ENCODE measurements at regions not wholly inside any gene's neighbourhood (a gene's known extent, or its start where the extent isn't known, plus 50 kb on each side); places are given as distances from the start of the nearest gene placed in this dataset.
A peak's percentile ranks its signal among the peaks of the same experiment; 100 is the strongest.

DNA sequence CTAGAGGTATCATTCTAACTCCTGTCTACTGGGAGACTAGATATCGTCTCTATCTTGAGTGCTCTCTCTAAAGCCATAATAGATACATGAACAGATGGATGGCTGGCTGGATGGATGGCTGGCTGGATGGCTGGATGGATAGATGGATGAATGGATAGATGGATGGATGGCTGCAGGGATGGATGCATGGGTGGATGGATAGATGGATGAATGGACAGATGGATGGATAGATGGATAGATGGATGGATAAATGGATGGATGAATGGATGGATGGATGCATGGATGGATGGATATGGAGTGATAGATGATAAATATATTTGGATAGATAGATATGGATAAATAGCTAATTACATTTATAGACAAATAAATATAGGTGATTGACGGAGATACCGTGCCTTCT lies 191.2 kb upstream of the KLF6 start:
- 84% methylated on average over 3 of the region's 3 CpGs for WGBS
- ATAC-seq, result no peak

DNA sequence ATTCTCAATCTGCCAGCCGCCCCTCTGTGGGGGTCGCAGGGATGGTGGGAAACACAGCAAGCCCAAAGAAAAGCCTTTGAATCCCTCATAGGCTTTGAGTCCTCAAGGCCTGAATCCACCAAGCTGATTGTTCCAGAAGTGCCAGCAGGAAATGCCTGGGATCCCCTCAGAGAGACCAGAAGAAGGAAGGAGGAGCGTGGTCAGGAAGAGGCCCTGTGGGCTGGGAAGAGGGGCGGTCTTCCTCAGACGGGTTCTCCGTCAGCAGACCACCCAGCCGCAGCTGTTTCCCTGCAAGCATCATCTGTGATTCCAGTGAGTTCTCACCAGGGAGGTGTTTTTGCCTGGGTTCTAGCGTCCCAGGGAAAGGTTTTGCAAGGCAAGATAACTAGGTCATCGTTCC lies 190.0 kb upstream of the KLF6 start:
- H3K9me3 ChIP-seq (ENCODE audit: control insufficient read depth, low read length), result no peaks in the 10 kb centered on the region

More for the DNA sequence above, 191.2 kb upstream of the KLF6 start:
- no peak for DNase-seq
- Histone ChIP-seq H3K4me1 (ENCODE audit: control insufficient read depth, insufficient read depth, low read length) (no peaks in the 10 kb centered on the region), H3K4me3 (ENCODE audit: low read length) (no peak overlapping the region), H3K9me3 (ENCODE audit: control insufficient read depth, low read length) (no peaks in the 10 kb centered on the region), H3K27me3 (ENCODE audit: control insufficient read depth, insufficient read depth) (no peaks in the 10 kb centered on the region), H3K27ac (ENCODE audit: low read length) (no peak overlapping the region)
- intact Hi-C loops (cut with DNase I), result no loop called here

DNA sequence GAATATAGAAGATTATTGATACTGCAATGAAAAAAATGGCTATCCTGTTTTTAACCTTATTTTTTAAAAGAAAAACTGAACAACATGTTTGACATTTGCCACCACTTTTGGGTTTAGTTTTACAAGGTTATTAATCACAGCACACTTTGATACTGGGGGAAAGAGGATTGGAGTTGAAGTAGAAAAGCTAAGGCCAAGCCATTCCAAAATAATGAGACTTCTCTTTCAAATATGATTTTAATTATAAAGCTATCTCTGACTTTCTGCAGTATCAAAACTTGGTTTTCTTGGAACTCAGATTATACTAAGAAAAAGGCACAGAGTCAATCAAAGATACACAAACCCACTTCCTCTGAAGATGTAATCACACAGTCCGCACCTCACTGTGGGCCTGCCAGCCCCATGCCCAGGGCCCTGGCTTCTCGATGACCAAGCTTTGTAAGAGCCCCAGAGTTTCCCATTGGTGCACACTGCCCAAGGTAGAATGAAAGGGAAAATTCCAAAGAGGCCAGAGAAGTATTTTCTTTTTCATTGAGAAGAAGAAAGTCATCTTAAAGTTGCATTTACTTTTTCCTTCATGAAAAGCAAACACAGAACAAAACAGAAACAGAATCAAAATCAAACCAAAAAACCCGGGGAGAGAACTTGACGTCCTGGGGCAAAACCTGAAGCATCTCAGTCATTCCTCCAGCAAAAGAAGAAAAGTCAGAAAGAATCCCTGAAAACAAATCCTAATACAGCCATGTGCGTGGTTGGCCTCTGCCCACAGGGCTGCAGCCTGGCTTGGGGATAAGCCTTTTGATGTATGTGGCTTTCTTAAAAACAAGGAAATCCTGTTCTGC lies 187.7 kb upstream of the KLF6 start:
- no peak overlapping the region for H3K4me3 ChIP-seq (ENCODE audit: low read length)
- no peaks in the 10 kb centered on the region for H3K9me3 ChIP-seq (ENCODE audit: control insufficient read depth, low read length)
- intact Hi-C loops (cut with DNase I), result no loop called here
- peak in 1 of 2 donors; percentile 46 for ATAC-seq
- H3K27me3 ChIP-seq (ENCODE audit: control insufficient read depth, insufficient read depth), result no peaks in the 10 kb centered on the region
- no peaks in the 10 kb centered on the region for H3K4me1 ChIP-seq (ENCODE audit: control insufficient read depth, insufficient read depth, low read length)
- no peak for DNase-seq
- 63% methylated on average over 5 of the region's 5 CpGs for WGBS
- H3K27ac ChIP-seq (ENCODE audit: low read length), result no peak overlapping the region

More for the DNA sequence above, 190.0 kb upstream of the KLF6 start:
- no peak overlapping the region for H3K4me3 ChIP-seq (ENCODE audit: low read length)
- ATAC-seq (peak; percentile 60 to 89), DNase-seq (peak; percentile 58 to 79 (median 70))
- no peaks in the 10 kb centered on the region for H3K4me1 ChIP-seq (ENCODE audit: control insufficient read depth, insufficient read depth, low read length)
- no peaks in the 10 kb centered on the region for H3K27me3 ChIP-seq (ENCODE audit: control insufficient read depth, insufficient read depth)
- WGBS, result 70% methylated on average over 9 of the region's 9 CpGs
- intact Hi-C loops (cut with DNase I), result no loop called here
- H3K27ac ChIP-seq (ENCODE audit: low read length), result no peak overlapping the region

DNA sequence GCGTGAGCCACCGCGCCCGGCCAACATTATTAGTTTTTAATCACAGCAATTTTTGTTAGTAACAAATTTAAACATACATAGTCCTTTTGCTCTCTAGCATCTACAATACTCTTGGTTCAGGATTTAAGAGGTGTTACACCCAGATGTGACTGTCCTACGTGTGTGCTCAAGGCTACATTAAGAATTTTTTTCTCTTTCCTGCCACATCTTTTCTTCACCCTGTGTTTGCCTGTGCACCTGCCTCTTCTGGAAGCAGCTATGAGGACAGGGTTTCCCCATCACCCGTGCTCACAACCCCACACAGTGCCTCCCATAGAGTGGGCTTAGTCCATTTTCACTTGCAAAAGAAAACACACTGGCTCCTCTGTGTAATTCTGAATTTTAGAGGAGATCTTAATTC lies 186.7 kb upstream of the KLF6 start:
- ATAC-seq (no peak), DNase-seq (no peak)
- no peaks in the 10 kb centered on the region for H3K4me1 ChIP-seq (ENCODE audit: control insufficient read depth, insufficient read depth, low read length)
- H3K27ac ChIP-seq (ENCODE audit: low read length), result no peak overlapping the region
- H3K4me3 ChIP-seq (ENCODE audit: low read length), result no peak overlapping the region
- 86% methylated on average over 6 of the region's 6 CpGs for WGBS
- H3K27me3 ChIP-seq (ENCODE audit: control insufficient read depth, insufficient read depth), result no peaks in the 10 kb centered on the region
- H3K9me3 ChIP-seq (ENCODE audit: control insufficient read depth, low read length), result no peaks in the 10 kb centered on the region
- intact Hi-C loops (cut with DNase I), result no loop called here

DNA sequence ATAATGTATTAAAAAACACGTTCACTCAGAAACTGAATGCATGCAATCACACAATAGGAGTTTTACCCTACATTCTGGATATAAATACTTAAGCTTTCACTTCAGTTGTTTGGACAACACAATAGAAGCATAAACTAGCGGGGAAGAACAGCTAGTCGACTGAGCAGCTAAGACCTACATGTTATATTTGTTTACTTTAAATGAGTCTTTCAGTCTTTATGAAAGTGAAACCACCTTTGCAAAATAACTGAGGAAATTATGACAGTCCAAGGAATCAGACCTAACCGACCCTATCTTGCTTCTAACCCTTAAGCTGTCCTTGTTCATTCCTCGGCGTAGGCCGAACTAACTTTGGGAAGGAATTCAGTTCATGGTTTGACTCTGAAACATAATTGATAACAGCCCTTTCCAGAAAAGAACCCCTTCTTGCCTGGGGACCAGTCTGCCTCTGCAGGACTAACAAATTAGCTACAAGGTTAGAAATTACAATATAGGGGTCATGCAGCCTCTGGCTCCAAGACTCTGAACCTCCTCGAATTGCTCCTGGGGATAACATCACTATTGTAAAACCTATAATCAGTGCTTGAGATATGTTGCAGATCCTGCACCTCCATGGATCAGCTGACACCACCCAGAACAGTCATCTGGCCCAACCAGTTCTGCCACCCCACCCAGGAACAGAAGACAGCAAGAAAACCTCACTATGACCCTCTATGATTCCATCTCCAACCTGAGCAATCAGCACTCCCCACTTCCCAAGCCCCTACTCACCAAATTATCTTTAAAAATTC lies 185.1 kb upstream of the KLF6 start:
- H3K4me1 ChIP-seq (ENCODE audit: control insufficient read depth, insufficient read depth, low read length), result no peaks in the 10 kb centered on the region
- no peaks in the 10 kb centered on the region for H3K9me3 ChIP-seq (ENCODE audit: control insufficient read depth, low read length)
- WGBS, result 89% methylated on average over 8 of the region's 8 CpGs
- no peaks in the 10 kb centered on the region for H3K27me3 ChIP-seq (ENCODE audit: control insufficient read depth, insufficient read depth)
- H3K4me3 ChIP-seq (ENCODE audit: low read length), result no peak overlapping the region
- ATAC-seq (no peak), DNase-seq (no peak)
- H3K27ac ChIP-seq (ENCODE audit: low read length), result no peak overlapping the region
- intact Hi-C loops (cut with DNase I), result no loop called here

DNA sequence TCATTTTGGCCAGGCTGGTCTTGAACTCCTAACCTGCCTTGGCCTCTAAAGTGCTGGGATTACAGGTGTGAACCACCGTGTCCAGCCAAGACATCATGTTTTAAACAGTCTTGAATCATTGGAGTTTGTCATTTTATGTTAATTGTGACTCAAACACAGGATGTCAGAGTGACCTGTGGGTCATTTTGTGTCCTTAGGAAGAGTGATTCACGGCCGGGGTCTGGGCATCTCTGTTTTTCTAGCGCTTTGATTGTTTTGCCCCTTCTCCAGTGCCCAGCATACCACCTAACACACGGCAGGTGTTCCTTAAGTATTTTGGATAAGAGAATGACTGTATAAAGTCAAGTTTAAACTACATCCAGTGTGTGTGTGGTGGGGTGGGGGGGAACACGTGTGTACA lies 183.7 kb upstream of the KLF6 start:
- WGBS, result 80% methylated on average over 6 of the region's 6 CpGs
- Histone ChIP-seq H3K4me3 (ENCODE audit: low read length) (no peak overlapping the region), H3K27ac (ENCODE audit: low read length) (no peak overlapping the region), H3K4me1 (ENCODE audit: control insufficient read depth, insufficient read depth, low read length) (no peaks in the 10 kb centered on the region), H3K27me3 (ENCODE audit: control insufficient read depth, insufficient read depth) (no peaks in the 10 kb centered on the region), H3K9me3 (ENCODE audit: control insufficient read depth, low read length) (no peaks in the 10 kb centered on the region)
- ATAC-seq (no peak), DNase-seq (no peak)
- intact Hi-C loops (cut with DNase I), result no loop called here

DNA sequence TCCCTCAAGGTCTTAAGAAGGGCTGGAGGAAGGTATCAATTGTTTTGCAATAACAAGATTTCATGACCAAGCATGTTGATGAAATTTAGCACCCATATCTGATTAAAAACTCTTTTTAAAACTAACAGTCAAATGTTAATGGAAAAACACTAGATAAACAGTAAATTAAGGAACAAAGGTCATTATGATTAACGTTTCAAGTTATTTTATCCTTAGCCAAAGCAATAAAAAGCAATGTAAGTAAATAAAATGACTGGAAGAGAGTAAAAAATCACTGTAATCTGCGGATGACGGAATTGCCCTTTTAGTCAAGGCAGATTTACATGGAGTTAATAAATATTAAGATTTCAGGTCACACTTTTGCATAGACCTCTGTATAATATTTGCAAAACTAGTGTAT lies 179.5 kb upstream of the KLF6 start:
- Histone ChIP-seq H3K27me3 (ENCODE audit: control insufficient read depth, insufficient read depth) (no peaks in the 10 kb centered on the region), H3K4me3 (ENCODE audit: low read length) (no peak overlapping the region), H3K4me1 (ENCODE audit: control insufficient read depth, insufficient read depth, low read length) (no peaks in the 10 kb centered on the region), H3K9me3 (ENCODE audit: control insufficient read depth, low read length) (no peaks in the 10 kb centered on the region), H3K27ac (ENCODE audit: low read length) (no peak overlapping the region)
- intact Hi-C loops (cut with DNase I), result no loop called here
- WGBS, result 89% methylated on average over 3 of the region's 3 CpGs
- ATAC-seq (no peak), DNase-seq (no peak)

DNA sequence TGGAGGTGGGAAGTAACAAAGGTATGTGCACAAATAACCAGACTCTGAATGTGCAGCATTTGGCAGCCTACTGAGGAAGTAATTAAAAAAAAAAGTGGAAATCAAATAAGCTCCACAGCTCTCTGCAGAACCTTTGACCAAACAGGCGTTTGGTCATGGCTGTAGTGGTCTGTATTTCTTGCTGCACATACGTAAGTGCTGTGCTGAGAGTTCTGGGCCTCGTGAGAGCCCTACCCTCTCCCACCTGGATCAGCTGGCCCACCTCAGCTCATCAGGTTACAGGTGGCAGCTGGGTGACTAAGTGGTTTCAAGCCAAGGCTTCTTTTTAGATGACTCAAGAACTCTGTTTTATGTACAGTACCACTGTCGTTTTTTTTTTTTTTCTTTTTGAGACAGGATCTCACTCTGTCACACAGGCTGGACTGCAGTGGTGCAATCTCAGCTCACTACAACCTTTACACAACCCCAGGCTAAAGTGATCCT lies 178.2 kb upstream of the KLF6 start:
- ATAC-seq (peak in 1 of 2 donors; percentile 11), DNase-seq (no peak)
- no peak overlapping the region for H3K4me3 ChIP-seq (ENCODE audit: low read length)
- H3K9me3 ChIP-seq (ENCODE audit: control insufficient read depth, low read length), result no peaks in the 10 kb centered on the region
- H3K27me3 ChIP-seq (ENCODE audit: control insufficient read depth, insufficient read depth), result no peaks in the 10 kb centered on the region
- intact Hi-C loops (cut with DNase I), result no loop called here
- no peaks in the 10 kb centered on the region for H3K4me1 ChIP-seq (ENCODE audit: control insufficient read depth, insufficient read depth, low read length)
- H3K27ac ChIP-seq (ENCODE audit: low read length), result no peak overlapping the region
- WGBS, result 68% methylated on average over 4 of the region's 4 CpGs

DNA sequence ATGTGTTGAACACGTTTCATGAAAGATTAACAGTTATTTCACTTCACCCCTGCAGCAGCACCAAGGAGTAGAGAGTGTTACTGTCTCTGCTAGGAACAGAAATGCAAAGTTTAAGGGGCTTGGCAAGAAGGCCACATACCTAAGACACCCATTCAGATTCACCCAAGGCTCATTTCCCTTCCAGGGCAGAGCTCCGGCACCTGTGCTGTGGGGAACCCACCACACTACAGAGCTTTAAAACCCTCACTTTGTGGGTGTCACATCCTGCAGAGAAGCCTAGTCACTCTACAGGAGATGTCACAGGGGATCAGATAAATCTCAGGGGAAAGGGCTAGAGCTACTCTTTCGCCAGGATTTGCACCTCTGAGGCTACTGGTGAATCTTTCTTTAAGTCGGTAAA lies 176.1 kb upstream of the KLF6 start:
- Histone ChIP-seq H3K9me3 (ENCODE audit: control insufficient read depth, low read length) (no peaks in the 10 kb centered on the region), H3K27me3 (ENCODE audit: control insufficient read depth, insufficient read depth) (no peaks in the 10 kb centered on the region), H3K27ac (ENCODE audit: low read length) (no peak overlapping the region), H3K4me3 (ENCODE audit: low read length) (no peak overlapping the region), H3K4me1 (ENCODE audit: control insufficient read depth, insufficient read depth, low read length) (no peaks in the 10 kb centered on the region)
- intact Hi-C loops (cut with DNase I), result no loop called here
- ATAC-seq (no peak), DNase-seq (no peak)
- WGBS, result 83% methylated on average over 4 of the region's 4 CpGs

DNA sequence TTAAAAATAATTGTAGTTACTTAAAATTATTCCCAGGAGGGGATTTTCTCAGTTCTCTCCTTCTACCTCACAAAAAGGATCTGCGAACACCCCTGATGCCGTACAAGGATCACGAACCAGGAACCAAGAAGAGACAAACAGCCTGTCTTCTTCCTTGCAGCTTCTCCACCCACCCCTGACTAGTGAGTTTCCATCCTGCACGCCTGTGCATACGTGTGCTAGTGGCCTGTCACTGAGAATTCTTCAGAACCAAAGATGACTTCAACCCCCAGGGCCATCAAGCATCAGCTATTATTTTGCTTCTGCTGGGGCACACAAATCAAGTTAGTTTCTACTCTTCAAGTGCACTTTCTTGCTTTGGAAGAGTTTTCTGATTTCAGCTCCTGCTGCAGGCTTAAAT lies 175.5 kb upstream of the KLF6 start:
- H3K4me1 ChIP-seq (ENCODE audit: control insufficient read depth, insufficient read depth, low read length), result no peaks in the 10 kb centered on the region
- no peak for ATAC-seq
- intact Hi-C loops (cut with DNase I), result no loop called here
- H3K9me3 ChIP-seq (ENCODE audit: control insufficient read depth, low read length), result no peaks in the 10 kb centered on the region
- H3K27ac ChIP-seq (ENCODE audit: low read length), result no peak overlapping the region
- H3K27me3 ChIP-seq (ENCODE audit: control insufficient read depth, insufficient read depth), result no peaks in the 10 kb centered on the region
- WGBS, result 88% methylated on average over 5 of the region's 5 CpGs
- DNase-seq, result no peak
- no peak overlapping the region for H3K4me3 ChIP-seq (ENCODE audit: low read length)
